Spleen (tissue), 7 donors: ENCODE measurements at regions not wholly inside any gene's neighbourhood (a gene's known extent, or its start where the extent isn't known, plus 50 kb on each side); places are given as distances from the start of the nearest gene placed in this dataset.

Source experiments
- CTCF ChIP-seq, 11 experiments: fragments of 200-600 bp in 7 of 11; fragments of 450-650 bp in 4 of 11; sonication (generic) in 4 of 11; IDR thresholded peaks in 8 of 11; conservative IDR thresholded peaks in 3 of 11; 1 replicate in 7 of 11; 2 replicates in 4 of 11; pipeline versions ENCODE4 v1.4.0 to v1.8.0; 2016 to 2021; ENCODE audit warnings: antibody characterized with exemption in 11 of 11, inconsistent platforms in 4 of 11, mild to moderate bottlenecking in 1 of 11
- POLR2A ChIP-seq, 3 donors: fragments of 450-650 bp; IDR thresholded peaks; one replicate each; pipeline ENCODE4 v1.5.1; 2017; ENCODE audit warnings: antibody characterized with exemption in 3 of 3, mild to moderate bottlenecking in 1 of 3
- donor health status: DM: no; HTN: no; CAD: no; lungs with moderate emphysema.
- donor health status: DM: no; HTN: no; CAD: no.
- donor health status: DM: no; HTN: no; CAD: no.

GRCh38 chr7:33778195-33778594 lies 127.1 kb upstream of the BMPER start:
- TF ChIP-seq CTCF (IDR thresholded peaks at IDR 0.05 in 8 of 11, conservative IDR thresholded peaks at IDR 0.05 in 3 of 11) (no peak), POLR2A (IDR thresholded peaks at IDR 0.05) (no peak)
